ENCODE measurements at regions not wholly inside any gene's neighbourhood (a gene's known extent, or its start where the extent isn't known, plus 50 kb on each side); places are given as distances from the start of the nearest gene placed in this dataset.

GRCh38 chr16:16857012-16857411 lies 478.1 kb downstream of the NPIPA7 start:
- H4K91ac ChIP-seq (replicated peaks; ENCODE audit: insufficient read length, low read length), result no peak overlapping the region
- no peak overlapping the region for H3K14ac ChIP-seq (ENCODE audit: insufficient read length)
- no peaks in the 10 kb centered on the region for H3K79me2 ChIP-seq (ENCODE audit: control insufficient read depth in 1 of 2, insufficient read depth in 2 of 2, low read length in 2 of 2)
- H2AFZ ChIP-seq (ENCODE audit: low read length), result no peak overlapping the region
- H3K18ac ChIP-seq (ENCODE audit: extremely low read depth, low read length), result no peak overlapping the region
- H2AK5ac ChIP-seq (ENCODE audit: low read depth, low read length), result no peak overlapping the region
- H3K4me3 ChIP-seq (ENCODE audit: extremely low read depth in 1 of 4, insufficient read depth in 2 of 4, low read depth in 3 of 4, low read length in 4 of 4), result no peak overlapping the region
- H2BK5ac ChIP-seq (ENCODE audit: low read depth, low read length), result no peak overlapping the region
- no peak overlapping the region for H3K4ac ChIP-seq (replicated peaks; ENCODE audit: insufficient read length, low read depth, low read length)
- no peak overlapping the region for H2BK20ac ChIP-seq (ENCODE audit: low read length)
- H4K20me1 ChIP-seq (replicated peaks in 1 of 2; ENCODE audit: control insufficient read depth in 1 of 2, insufficient read depth in 2 of 2, low read length in 2 of 2), result no peaks in the 10 kb centered on the region
- ChIA-PET POLR2A (ENCODE audit: partially characterized antibody) (no interaction called here), CTCF (ENCODE audit: partially characterized antibody) (no interaction called here)
- no peak overlapping the region for H3K4me2 ChIP-seq (ENCODE audit: insufficient read depth in 1 of 2, low read depth in 2 of 2, low read length in 2 of 2)
- no peak overlapping the region for H3K27ac ChIP-seq (ENCODE audit: low read depth, low read length)
- H3K9ac ChIP-seq (replicated peaks in 1 of 4; ENCODE audit: extremely low read depth in 1 of 4, low read depth in 3 of 4, low read length in 3 of 4), result no peak overlapping the region
- H4K8ac ChIP-seq (ENCODE audit: extremely low read depth, insufficient read depth, low read length), result no peak overlapping the region
- no peak overlapping the region for H2BK12ac ChIP-seq (ENCODE audit: low read depth, low read length)
- H2BK120ac ChIP-seq (replicated peaks; ENCODE audit: low read depth, low read length), result no peak overlapping the region
- H3K36me3 ChIP-seq (ENCODE audit: control insufficient read depth in 2 of 4, insufficient read depth in 4 of 4, low read length in 3 of 4), result no peaks in the 10 kb centered on the region
- H3K56ac ChIP-seq (replicated peaks; ENCODE audit: insufficient read length, low read depth, low read length), result no peak overlapping the region
- no peak overlapping the region for H4K5ac ChIP-seq (ENCODE audit: insufficient read length, low read depth, low read length)
- H3K27me3 ChIP-seq (replicated peaks in 1 of 4; ENCODE audit: control insufficient read depth in 3 of 4, extremely low read depth in 1 of 4, insufficient read depth in 3 of 4, low read length in 3 of 4), result no peaks in the 10 kb centered on the region
- H3K23me2 ChIP-seq (ENCODE audit: low read depth, low read length), result no peaks in the 10 kb centered on the region
- no peaks in the 10 kb centered on the region for H3K9me3 ChIP-seq (ENCODE audit: insufficient read depth in 2 of 2, low read depth in 1 of 2, low read length in 1 of 2)
- H3K4me1 ChIP-seq (replicated peaks in 1 of 4; ENCODE audit: control insufficient read depth in 3 of 4, insufficient read depth in 4 of 4, low read length in 3 of 4), result peaks cover 0 to 4% (median 0%) of the 10 kb centered on the region in 4 experiments; a peak in 1 of 7 replicates
- DNase-seq (ENCODE audit: low read depth in 1 of 2, low spot score in 2 of 2) (no peak), FAIRE-seq (no peak)
- H3K79me1 ChIP-seq (ENCODE audit: low read depth, low read length), result no peaks in the 10 kb centered on the region
- no peak overlapping the region for H2BK15ac ChIP-seq (ENCODE audit: low read length)
- WGBS, 2 experiments (ENCODE audit: extremely low coverage in 1 of 2, insufficient coverage in 1 of 2, insufficient read length in 1 of 2, insufficient replicate concordance in 2 of 2, low coverage in 1 of 2, low lambda C conversion rate in 2 of 2, missing lambda C conversion rate in 1 of 2), result 0% methylated on average over 1 of the region's 1 CpG; no CpG with 5 or more reads in 1 of the 2 experiments
- no peak overlapping the region for H3K23ac ChIP-seq (ENCODE audit: insufficient read length)
- TF ChIP-seq ATF3 (IDR thresholded peaks at IDR 0.05; ENCODE audit: insufficient read depth, low read depth, low read length) (no peak), TEAD4 (IDR thresholded peaks at IDR 0.05; ENCODE audit: low read depth, low read length) (no peak), TAF1 (IDR thresholded peaks at IDR 0.05; ENCODE audit: low read depth, low read length) (no peak), CTBP2 (IDR thresholded peaks at IDR 0.05; ENCODE audit: borderline replicate concordance, insufficient read depth, insufficient read length, low read length) (no peak), JUND (IDR thresholded peaks at IDR 0.05; ENCODE audit: low read length) (no peak), EGR1 (IDR thresholded peaks at IDR 0.05; ENCODE audit: borderline replicate concordance, low read depth, low read length) (no peak), BCL11A (IDR thresholded peaks at IDR 0.05; ENCODE audit: low read depth in 2 of 2, low read length in 2 of 2) (no peak), CEBPB (IDR thresholded peaks at IDR 0.05; ENCODE audit: low read depth, low read length) (no peak), SIRT6 (IDR thresholded peaks at IDR 0.05; ENCODE audit: low read length) (no peak), SAP30 (IDR thresholded peaks at IDR 0.05; ENCODE audit: insufficient read depth, insufficient replicate concordance, low read length) (no peak), TAF7 (optimal IDR thresholded peaks at IDR 0.05; ENCODE audit: borderline replicate concordance, low read depth, low read length) (no peak), GABPA (IDR thresholded peaks at IDR 0.05; ENCODE audit: borderline replicate concordance, insufficient read depth, low read length) (no peak), JUN (IDR thresholded peaks at IDR 0.05; ENCODE audit: low read depth, low read length) (no peak), SP4 (IDR thresholded peaks at IDR 0.05; ENCODE audit: low read length) (no peak)

All from H1 (cell line).